ENCODE measurements at regions not wholly inside any gene's neighbourhood (a gene's known extent, or its start where the extent isn't known, plus 50 kb on each side); places are given as distances from the start of the nearest gene placed in this dataset.
"Not testable (repeated sequence)": the region's sequence is repeated elsewhere in the genome, so short reads cannot be mapped to it uniquely, and the experiment has no call there.

GRCh38 chr2:238600506-238601432, 174.0 kb downstream of the ASB1 start:
- no peak for DNase-seq (ENCODE audit: low spot score)

- DNase-seq (ENCODE audit: low spot score), result no peak
These were observed 174.9 kb downstream of the ASB1 start for GRCh38 chr2:238601433-238602222.

- DNase-seq (ENCODE audit: low spot score), result no peak
These were observed 175.7 kb downstream of the ASB1 start for GRCh38 chr2:238602223-238602960.

- DNase-seq (ENCODE audit: low spot score), result no peak
These were observed 176.9 kb downstream of the ASB1 start for GRCh38 chr2:238603596-238603995.

- no peak for DNase-seq (ENCODE audit: low spot score)
These were observed 179.6 kb downstream of the ASB1 start for GRCh38 chr2:238606311-238606710.

GRCh38 chr2:238613610-238614009, 186.9 kb downstream of the ASB1 start:
- no peak for DNase-seq (ENCODE audit: low spot score)

GRCh38 chr2:238614376-238614775, 187.6 kb downstream of the ASB1 start:
- no peak for DNase-seq (ENCODE audit: low spot score)

GRCh38 chr2:238615187-238615586, 188.5 kb downstream of the ASB1 start:
- DNase-seq (ENCODE audit: low spot score), result no peak

GRCh38 chr2:238616681-238617080, 190.0 kb downstream of the ASB1 start:
- DNase-seq (ENCODE audit: low spot score), result no peak

- DNase-seq (ENCODE audit: low spot score), result not testable (repeated sequence)
These were observed 192.0 kb downstream of the ASB1 start for GRCh38 chr2:238618494-238619283.

GRCh38 chr2:238627899-238628298, 201.2 kb downstream of the ASB1 start:
- DNase-seq (ENCODE audit: low spot score), result no peak

- no peak for DNase-seq (ENCODE audit: low spot score)
These were observed 202.3 kb downstream of the ASB1 start for GRCh38 chr2:238629064-238629463.

- DNase-seq (ENCODE audit: low spot score), result no peak
These were observed 204.9 kb downstream of the ASB1 start for GRCh38 chr2:238631491-238632180.

- DNase-seq (ENCODE audit: low spot score), result no peak
These were observed 205.7 kb downstream of the ASB1 start for GRCh38 chr2:238632181-238633060.

- DNase-seq (ENCODE audit: low spot score), result no peak
These were observed 206.9 kb downstream of the ASB1 start for GRCh38 chr2:238633426-238634328.

- no peak for DNase-seq (ENCODE audit: low spot score)
These were observed 208.1 kb downstream of the ASB1 start for GRCh38 chr2:238634701-238635357.

- DNase-seq (ENCODE audit: low spot score), result no peak
These were observed 208.9 kb downstream of the ASB1 start for GRCh38 chr2:238635647-238636051.
